ENCODE measurements at regions not wholly inside any gene's neighbourhood (a gene's known extent, or its start where the extent isn't known, plus 50 kb on each side); places are given as distances from the start of the nearest gene placed in this dataset.

GRCh38 chr12:54740882-54741281, 92.7 kb upstream of the DCD start:
- ATAC-seq (ENCODE audit: low read depth) (no peak), DNase-seq (no peak)
- CTCF ChIA-PET, result interaction anchor here (1.4 kb wide), 1 partner anchor 10 kb away, joined by 4 read pairs; no protein-coding TSS in a partner anchor
- Histone ChIP-seq H3K9ac (ENCODE audit: low read length) (no peak overlapping the region), H3K4me3 (ENCODE audit: control extremely low read depth in 1 of 5, extremely low read depth in 1 of 5, insufficient read depth in 1 of 5, low read depth in 2 of 5, low read length in 4 of 5) (no peak overlapping the region), H3K27ac (ENCODE audit: low read length in 2 of 2) (no peak overlapping the region), H3K4me2 (replicated peaks; ENCODE audit: low read depth, low read length, poor library complexity, severe bottlenecking) (no peak overlapping the region), H2AFZ (ENCODE audit: insufficient read depth, low read depth, low read length, poor library complexity, severe bottlenecking) (no peak overlapping the region), H3K27me3 (replicated peaks in 1 of 4; ENCODE audit: control extremely low read depth in 1 of 4, control insufficient read depth in 3 of 4, insufficient read depth in 4 of 4, low read length in 3 of 4) (peaks cover 0 to 4% (median 0%) of the 10 kb centered on the region in 4 experiments), H3K9me3 (ENCODE audit: control extremely low read depth in 1 of 3, control insufficient read depth in 2 of 3, insufficient read depth in 1 of 3, low read length in 2 of 3) (no peaks in the 10 kb centered on the region), H4K20me1 (ENCODE audit: control insufficient read depth, insufficient read depth, low read length, poor library complexity, severe bottlenecking) (no peaks in the 10 kb centered on the region), H3K4me1 (ENCODE audit: control insufficient read depth in 2 of 2, insufficient read depth in 2 of 2, low read length in 2 of 2) (no peaks in the 10 kb centered on the region), H3K79me2 (ENCODE audit: control insufficient read depth, insufficient read depth, low read length) (no peaks in the 10 kb centered on the region), H3K36me3 (replicated peaks in 1 of 2; ENCODE audit: control extremely low read depth in 1 of 2, control insufficient read depth in 1 of 2, extremely low read depth in 1 of 2, insufficient read depth in 2 of 2, low read length in 1 of 2) (no peaks in the 10 kb centered on the region)
- no peak overlapping the region for H3K4me3 Mint-ChIP-seq
- no CpG with 5 or more reads among the region's 1 CpG for WGBS (ENCODE audit: insufficient coverage)
- H3K9me3 Mint-ChIP-seq (ENCODE audit: insufficient read depth), result no peaks in the 10 kb centered on the region
- TF ChIP-seq, protein P1, sequence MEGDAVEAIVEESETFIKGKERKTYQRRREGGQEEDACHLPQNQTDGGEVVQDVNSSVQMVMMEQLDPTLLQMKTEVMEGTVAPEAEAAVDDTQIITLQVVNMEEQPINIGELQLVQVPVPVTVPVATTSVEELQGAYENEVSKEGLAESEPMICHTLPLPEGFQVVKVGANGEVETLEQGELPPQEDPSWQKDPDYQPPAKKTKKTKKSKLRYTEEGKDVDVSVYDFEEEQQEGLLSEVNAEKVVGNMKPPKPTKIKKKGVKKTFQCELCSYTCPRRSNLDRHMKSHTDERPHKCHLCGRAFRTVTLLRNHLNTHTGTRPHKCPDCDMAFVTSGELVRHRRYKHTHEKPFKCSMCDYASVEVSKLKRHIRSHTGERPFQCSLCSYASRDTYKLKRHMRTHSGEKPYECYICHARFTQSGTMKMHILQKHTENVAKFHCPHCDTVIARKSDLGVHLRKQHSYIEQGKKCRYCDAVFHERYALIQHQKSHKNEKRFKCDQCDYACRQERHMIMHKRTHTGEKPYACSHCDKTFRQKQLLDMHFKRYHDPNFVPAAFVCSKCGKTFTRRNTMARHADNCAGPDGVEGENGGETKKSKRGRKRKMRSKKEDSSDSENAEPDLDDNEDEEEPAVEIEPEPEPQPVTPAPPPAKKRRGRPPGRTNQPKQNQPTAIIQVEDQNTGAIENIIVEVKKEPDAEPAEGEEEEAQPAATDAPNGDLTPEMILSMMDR (IDR thresholded peaks at IDR 0.05), result no peak
- no peak for TF ChIP-seq EZH2 (IDR thresholded peaks at IDR 0.05; ENCODE audit: borderline replicate concordance, insufficient read depth, low read depth, low read length, poor library complexity, severe bottlenecking)
- H3K4me1 Mint-ChIP-seq, result no peaks in the 10 kb centered on the region
- intact Hi-C loops (cut with micrococcal nuclease), result no loop called here
- peaks cover 20% of the 10 kb centered on the region for H3K27me3 Mint-ChIP-seq
- POLR2A ChIA-PET, result no interaction called here
- no peak overlapping the region for H3K27ac Mint-ChIP-seq

DNA sequence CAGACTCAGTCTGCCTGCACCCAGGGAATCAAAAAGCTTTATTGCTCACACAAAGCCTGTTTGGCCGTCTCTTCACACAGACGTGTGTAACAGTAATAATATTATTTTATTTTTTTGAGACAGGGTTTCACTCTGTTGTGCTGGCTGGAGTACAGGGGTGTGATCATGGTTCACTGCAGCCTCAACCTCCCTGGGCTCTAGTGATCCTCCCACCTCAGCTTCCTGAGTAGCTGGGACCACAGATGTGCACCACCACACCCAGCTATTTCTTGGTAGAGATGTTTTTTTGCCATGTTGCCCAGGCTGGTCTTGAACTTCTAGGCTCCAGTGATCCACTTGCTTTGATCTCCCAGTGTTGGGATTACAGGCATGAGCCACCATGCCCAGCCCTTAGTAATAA, 88.4 kb upstream of the DCD start:
- Histone ChIP-seq H3K36me3 (replicated peaks in 1 of 2; ENCODE audit: control extremely low read depth in 1 of 2, control insufficient read depth in 1 of 2, extremely low read depth in 1 of 2, insufficient read depth in 2 of 2, low read length in 1 of 2) (no peaks in the 10 kb centered on the region), H3K9me3 (ENCODE audit: control extremely low read depth in 1 of 3, control insufficient read depth in 2 of 3, insufficient read depth in 1 of 3, low read length in 2 of 3) (no peaks in the 10 kb centered on the region), H3K79me2 (ENCODE audit: control insufficient read depth, insufficient read depth, low read length) (no peaks in the 10 kb centered on the region), H3K9ac (ENCODE audit: low read length) (no peak overlapping the region), H2AFZ (ENCODE audit: insufficient read depth, low read depth, low read length, poor library complexity, severe bottlenecking) (no peak overlapping the region), H3K27me3 (replicated peaks in 1 of 4; ENCODE audit: control extremely low read depth in 1 of 4, control insufficient read depth in 3 of 4, insufficient read depth in 4 of 4, low read length in 3 of 4) (no peaks in the 10 kb centered on the region), H3K4me2 (replicated peaks; ENCODE audit: low read depth, low read length, poor library complexity, severe bottlenecking) (no peak overlapping the region), H3K4me3 (ENCODE audit: control extremely low read depth in 1 of 5, extremely low read depth in 1 of 5, insufficient read depth in 1 of 5, low read depth in 2 of 5, low read length in 4 of 5) (no peak overlapping the region), H3K4me1 (ENCODE audit: control insufficient read depth in 2 of 2, insufficient read depth in 2 of 2, low read length in 2 of 2) (no peaks in the 10 kb centered on the region), H4K20me1 (ENCODE audit: control insufficient read depth, insufficient read depth, low read length, poor library complexity, severe bottlenecking) (no peaks in the 10 kb centered on the region), H3K27ac (ENCODE audit: low read length in 2 of 2) (no peak overlapping the region)
- CTCF ChIA-PET, result interaction anchor here (1.5 kb wide), 1 partner anchor 13 kb away, joined by 7 read pairs; no protein-coding TSS in a partner anchor
- TF ChIP-seq EZH2 (IDR thresholded peaks at IDR 0.05; ENCODE audit: borderline replicate concordance, insufficient read depth, low read depth, low read length, poor library complexity, severe bottlenecking), result no peak
- TF ChIP-seq, protein P1 (IDR thresholded peaks at IDR 0.05), result no peak
- intact Hi-C loops (cut with micrococcal nuclease), result no loop called here
- Mint-ChIP-seq H3K4me3 (no peak overlapping the region), H3K9me3 (ENCODE audit: insufficient read depth) (no peaks in the 10 kb centered on the region), H3K27me3 (peaks cover 5% of the 10 kb centered on the region), H3K4me1 (no peaks in the 10 kb centered on the region), H3K27ac (no peak overlapping the region)
- no peak for ATAC-seq (ENCODE audit: low read depth)
- DNase-seq, result no peak
- POLR2A ChIA-PET, result no interaction called here
- no CpG with 5 or more reads among the region's 2 CpGs for WGBS (ENCODE audit: insufficient coverage)
